Nephron progenitor cell (in vitro differentiated cells): ENCODE measurements at regions not wholly inside any gene's neighbourhood (a gene's known extent, or its start where the extent isn't known, plus 50 kb on each side); places are given as distances from the start of the nearest gene placed in this dataset.

Experiments
- DNase-seq: peaks from one replicate; pipeline ENCODE4 v3.0.0; 2021
- H3K27ac Mint-ChIP-seq: 2 replicates; pipeline ENCODE4 v1.8.0; 2021; ENCODE audit warnings: mild to moderate bottlenecking, moderate library complexity, mixed read lengths
- H3K27me3 Mint-ChIP-seq: 2 replicates; pipeline ENCODE4 v1.8.0; 2021; ENCODE audit warnings: mild to moderate bottlenecking, low read depth, mixed read lengths; ENCODE audit not compliant: poor library complexity
- H3K36me3 Mint-ChIP-seq: 2 replicates; pipeline ENCODE4 v1.8.0; 2021; ENCODE audit warnings: low read depth, mixed read lengths
- H3K4me1 Mint-ChIP-seq: 2 replicates; pipeline ENCODE4 v1.8.0; 2021; ENCODE audit warnings: mixed read lengths
- H3K4me3 Mint-ChIP-seq: 2 replicates; pipeline ENCODE4 v1.8.0; 2021; ENCODE audit warnings: mild to moderate bottlenecking, moderate library complexity, mixed read lengths
- H3K9me3 Mint-ChIP-seq: 2 replicates; pipeline ENCODE4 v1.8.0; 2021; ENCODE audit warnings: mild to moderate bottlenecking, moderate library complexity, mixed read lengths
- CTCF ChIP-seq: fragments of 200-600 bp; sonication (generic); IDR thresholded peaks from 2 replicates; pipeline ENCODE4 v1.5.0; 2021; ENCODE audit warnings: antibody characterized with exemption

DNA sequence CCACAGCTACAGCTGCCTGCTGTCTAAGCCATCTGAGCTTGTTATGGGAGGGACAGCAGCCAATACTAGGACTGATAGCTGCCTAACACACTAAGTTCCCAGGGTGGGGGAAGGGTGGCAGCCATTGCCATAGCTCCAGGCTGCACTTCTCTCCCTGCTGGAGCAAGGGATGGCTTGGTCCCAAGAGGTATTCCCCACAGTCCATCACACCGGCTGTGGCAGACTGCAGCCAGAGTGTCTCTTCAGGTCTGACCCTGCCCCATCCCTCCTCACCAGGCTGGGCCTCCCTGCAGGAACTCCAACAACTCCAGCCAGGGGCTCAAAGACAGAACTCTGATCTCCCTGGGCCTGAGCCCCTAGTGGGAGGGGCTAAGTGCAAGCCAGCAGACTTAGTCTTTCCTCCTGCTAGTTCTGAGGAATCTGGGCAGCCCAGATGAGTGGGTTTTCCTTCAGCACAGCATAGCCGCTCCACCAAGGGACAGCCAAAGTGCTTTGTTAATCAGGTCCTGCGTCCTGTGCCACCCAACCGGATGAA, 632.1 kb downstream of the SOCS6 start:
- peaks cover 4% of the 10 kb centered on the region for H3K4me1 Mint-ChIP-seq
- peak; percentile 4 for DNase-seq
- peaks cover 7% of the 10 kb centered on the region for H3K9me3 Mint-ChIP-seq
- H3K27ac Mint-ChIP-seq, result peak overlapping the region; percentile 64
- no peaks in the 10 kb centered on the region for H3K36me3 Mint-ChIP-seq
- H3K27me3 Mint-ChIP-seq, result peaks cover 10% of the 10 kb centered on the region
- no peak overlapping the region for H3K4me3 Mint-ChIP-seq
- no peak for TF ChIP-seq CTCF

- peaks cover 13% of the 10 kb centered on the region for H3K9me3 Mint-ChIP-seq
- H3K27me3 Mint-ChIP-seq, result no peaks in the 10 kb centered on the region
- H3K36me3 Mint-ChIP-seq, result no peaks in the 10 kb centered on the region
- H3K27ac Mint-ChIP-seq, result no peak overlapping the region
- no peak overlapping the region for H3K4me3 Mint-ChIP-seq
- TF ChIP-seq CTCF, result no peak
- H3K4me1 Mint-ChIP-seq, result no peaks in the 10 kb centered on the region
- no peak for DNase-seq
These were observed 618.8 kb downstream of the SOCS6 start for GRCh38 chr18:70907673-70908072.

- no peak for DNase-seq
- no peak overlapping the region for H3K4me3 Mint-ChIP-seq
- no peak for TF ChIP-seq CTCF
- no peaks in the 10 kb centered on the region for H3K4me1 Mint-ChIP-seq
- no peaks in the 10 kb centered on the region for H3K27me3 Mint-ChIP-seq
- H3K27ac Mint-ChIP-seq, result no peak overlapping the region
- no peaks in the 10 kb centered on the region for H3K36me3 Mint-ChIP-seq
- no peaks in the 10 kb centered on the region for H3K9me3 Mint-ChIP-seq
These were observed 603.5 kb downstream of the SOCS6 start for GRCh38 chr18:70892381-70892780.

- TF ChIP-seq CTCF, result no peak
- Mint-ChIP-seq H3K9me3 (peaks cover 16% of the 10 kb centered on the region), H3K4me3 (no peak overlapping the region)
These were observed 581.4 kb downstream of the SOCS6 start for GRCh38 chr18:70870292-70870691.

GRCh38 chr18:70848329-70848728, 559.5 kb downstream of the SOCS6 start:
- Mint-ChIP-seq H3K36me3 (no peaks in the 10 kb centered on the region), H3K27ac (no peak overlapping the region), H3K4me3 (no peak overlapping the region)

More at GRCh38 chr18:70870292-70870691, 581.4 kb downstream of the SOCS6 start:
- Mint-ChIP-seq H3K4me1 (no peaks in the 10 kb centered on the region), H3K36me3 (no peaks in the 10 kb centered on the region), H3K27ac (no peak overlapping the region), H3K27me3 (no peaks in the 10 kb centered on the region)
- no peak for DNase-seq

More at GRCh38 chr18:70848329-70848728, 559.5 kb downstream of the SOCS6 start:
- no peak for TF ChIP-seq CTCF
- DNase-seq, result no peak
- H3K27me3 Mint-ChIP-seq, result no peaks in the 10 kb centered on the region
- peaks cover 5% of the 10 kb centered on the region for H3K4me1 Mint-ChIP-seq
- H3K9me3 Mint-ChIP-seq, result no peaks in the 10 kb centered on the region
